Mucosa of rectum (tissue), 2 donors: ENCODE measurements at regions not wholly inside any gene's neighbourhood (a gene's known extent, or its start where the extent isn't known, plus 50 kb on each side); places are given as distances from the start of the nearest gene placed in this dataset.

Experiments
- H3K27ac ChIP-seq, 2 donors: one replicate each; pipeline ENCODE4 v1.7.0; 2013; ENCODE audit warnings: inconsistent platforms in 2 of 2, low read depth in 2 of 2, low read length in 2 of 2
- H3K27me3 ChIP-seq, 2 donors: one replicate each; pipeline ENCODE4 v1.7.0; 2013; ENCODE audit warnings: low read length in 2 of 2; ENCODE audit not compliant: control insufficient read depth in 2 of 2, insufficient read depth in 2 of 2
- H3K36me3 ChIP-seq, 2 donors: one replicate each; pipeline ENCODE4 v1.7.0; 2013; ENCODE audit warnings: low read length in 2 of 2; ENCODE audit not compliant: control insufficient read depth in 2 of 2, insufficient read depth in 2 of 2
- H3K4me1 ChIP-seq, 2 donors: one replicate each; pipeline ENCODE4 v1.7.0; 2013; ENCODE audit warnings: low read length in 2 of 2, mild to moderate bottlenecking in 1 of 2; ENCODE audit not compliant: control insufficient read depth in 2 of 2, insufficient read depth in 2 of 2
- H3K4me3 ChIP-seq, 2 donors: one replicate each; pipeline ENCODE4 v1.7.0; 2013; ENCODE audit warnings: low read length in 2 of 2
- H3K9ac ChIP-seq, 2 donors: one replicate each; pipeline ENCODE4 v1.7.0; 2013; ENCODE audit warnings: low read length in 2 of 2, low read depth in 1 of 2, mild to moderate bottlenecking in 1 of 2
- H3K9me3 ChIP-seq, 2 donors: one replicate each; pipeline ENCODE4 v1.7.0; 2013; ENCODE audit warnings: low read length in 2 of 2; ENCODE audit not compliant: control insufficient read depth in 2 of 2
- donor health status: healthy.
- donor health status: Normal muscosa, but diverticular disease.

DNA sequence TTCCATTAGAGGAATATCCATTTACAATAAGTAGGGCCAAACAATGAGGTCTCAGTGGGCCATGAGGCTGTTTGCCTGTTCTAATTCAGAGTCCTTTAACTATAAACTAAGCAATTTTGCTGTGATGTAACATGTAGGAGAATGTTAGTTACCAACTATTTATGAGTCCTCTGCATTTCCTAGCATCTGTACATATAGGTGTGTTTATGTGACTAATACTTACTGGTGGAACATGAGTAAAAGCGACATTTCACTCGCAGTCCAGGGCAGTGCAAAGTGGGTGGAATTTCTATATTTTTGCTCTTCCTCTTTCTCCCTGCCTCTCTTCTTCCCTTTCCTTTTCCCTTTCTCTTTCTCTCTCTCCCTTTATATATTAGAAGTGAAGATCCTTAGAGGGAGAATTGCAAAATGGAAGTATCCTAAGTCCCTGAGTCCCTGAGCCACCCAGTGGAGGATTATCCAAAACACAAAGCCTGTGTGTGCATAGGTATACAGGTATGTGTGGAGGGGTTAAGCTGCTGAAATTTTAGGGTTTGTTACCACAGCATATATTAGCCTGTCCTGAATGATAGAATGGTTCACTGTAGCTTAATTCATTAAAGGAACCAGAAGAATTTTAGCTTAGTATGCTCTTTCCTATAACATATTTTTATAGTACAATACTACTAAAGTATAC lies 487.0 kb upstream of the FANCL start:
- Histone ChIP-seq H3K9ac (no peak overlapping the region), H3K36me3 (no peaks in the 10 kb centered on the region), H3K9me3 (no peaks in the 10 kb centered on the region), H3K4me3 (no peak overlapping the region), H3K27me3 (no peaks in the 10 kb centered on the region), H3K27ac (no peak overlapping the region), H3K4me1 (no peaks in the 10 kb centered on the region)

DNA sequence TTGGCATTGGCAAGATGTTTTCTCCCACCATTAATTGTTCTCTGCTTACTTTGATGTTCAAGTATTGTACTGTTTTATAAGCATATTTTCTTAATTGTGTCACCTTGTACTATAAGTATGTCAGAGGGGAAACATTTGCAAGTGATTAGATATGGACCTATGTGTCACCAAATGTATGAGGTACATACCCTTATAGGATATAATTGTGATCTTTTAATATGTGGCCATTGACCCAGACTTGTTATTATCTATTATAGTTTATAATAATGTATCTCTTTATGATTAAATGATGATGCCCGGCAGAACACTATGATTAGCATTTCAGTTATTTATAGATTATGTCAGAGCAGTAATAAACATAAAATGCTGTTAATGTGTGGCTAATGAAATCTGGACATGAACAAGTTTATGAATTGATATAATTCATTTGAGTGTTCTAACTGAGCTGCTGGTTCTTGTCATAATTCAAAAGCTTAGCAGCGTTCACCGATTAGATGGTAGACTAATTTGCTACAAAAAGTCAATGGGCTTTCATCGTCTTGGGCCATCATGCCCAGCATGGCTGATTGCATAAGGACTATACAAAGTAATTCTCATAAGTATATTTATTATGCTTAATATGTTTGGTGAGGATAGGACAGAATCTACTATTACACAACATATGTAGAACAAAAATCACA lies 480.9 kb upstream of the FANCL start:
- no peaks in the 10 kb centered on the region for H3K36me3 ChIP-seq
- no peaks in the 10 kb centered on the region for H3K4me1 ChIP-seq
- H3K4me3 ChIP-seq, result no peak overlapping the region
- H3K27ac ChIP-seq, result no peak overlapping the region
- H3K27me3 ChIP-seq, result no peaks in the 10 kb centered on the region
- H3K9ac ChIP-seq, result no peak overlapping the region
- H3K9me3 ChIP-seq, result no peaks in the 10 kb centered on the region

DNA sequence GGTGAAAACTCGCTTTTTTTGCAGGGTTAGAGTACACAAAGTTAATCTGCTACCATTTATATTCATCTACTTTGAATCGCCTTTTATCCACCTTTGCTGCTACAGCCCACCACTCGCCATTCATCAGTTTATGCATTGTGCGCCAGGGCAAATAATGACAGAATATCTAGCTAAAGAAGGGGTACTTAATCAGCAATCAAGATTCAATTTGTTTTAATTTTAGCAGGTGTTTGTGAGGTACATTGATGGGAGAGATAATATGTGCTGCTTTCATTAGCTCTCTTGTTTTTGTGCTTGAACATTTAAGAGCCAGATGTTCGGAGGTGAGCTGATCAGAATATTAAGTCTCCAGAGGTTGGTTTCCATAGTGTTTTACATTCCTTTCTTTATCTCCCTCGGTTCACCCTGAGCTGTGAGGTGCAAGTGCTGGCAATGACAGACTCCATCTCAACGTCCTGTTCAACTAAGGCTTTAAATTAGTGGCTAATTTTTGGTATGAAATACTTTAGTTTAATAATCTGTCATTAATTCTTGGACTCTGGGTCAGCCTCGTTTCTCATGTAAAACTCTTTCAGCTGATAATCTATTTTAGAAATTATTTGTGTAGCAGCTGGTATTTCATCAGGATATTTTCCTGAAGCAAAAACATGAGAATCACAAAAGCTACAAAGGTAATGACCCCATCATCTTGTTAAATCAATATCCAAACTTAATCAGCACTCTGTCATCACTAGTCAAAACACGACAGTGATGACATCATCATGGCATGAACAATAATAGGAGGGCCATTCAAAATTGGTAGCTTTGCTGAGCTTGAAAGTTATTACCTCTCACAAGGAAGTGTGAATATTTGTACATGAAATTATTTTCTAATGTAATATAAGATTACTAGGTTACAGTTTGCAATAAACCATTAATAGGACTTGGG lies 479.9 kb upstream of the FANCL start:
- Histone ChIP-seq H3K36me3 (no peaks in the 10 kb centered on the region), H3K4me1 (no peaks in the 10 kb centered on the region), H3K27ac (no peak overlapping the region), H3K9ac (no peak overlapping the region), H3K9me3 (no peaks in the 10 kb centered on the region), H3K4me3 (no peak overlapping the region), H3K27me3 (no peaks in the 10 kb centered on the region)

DNA sequence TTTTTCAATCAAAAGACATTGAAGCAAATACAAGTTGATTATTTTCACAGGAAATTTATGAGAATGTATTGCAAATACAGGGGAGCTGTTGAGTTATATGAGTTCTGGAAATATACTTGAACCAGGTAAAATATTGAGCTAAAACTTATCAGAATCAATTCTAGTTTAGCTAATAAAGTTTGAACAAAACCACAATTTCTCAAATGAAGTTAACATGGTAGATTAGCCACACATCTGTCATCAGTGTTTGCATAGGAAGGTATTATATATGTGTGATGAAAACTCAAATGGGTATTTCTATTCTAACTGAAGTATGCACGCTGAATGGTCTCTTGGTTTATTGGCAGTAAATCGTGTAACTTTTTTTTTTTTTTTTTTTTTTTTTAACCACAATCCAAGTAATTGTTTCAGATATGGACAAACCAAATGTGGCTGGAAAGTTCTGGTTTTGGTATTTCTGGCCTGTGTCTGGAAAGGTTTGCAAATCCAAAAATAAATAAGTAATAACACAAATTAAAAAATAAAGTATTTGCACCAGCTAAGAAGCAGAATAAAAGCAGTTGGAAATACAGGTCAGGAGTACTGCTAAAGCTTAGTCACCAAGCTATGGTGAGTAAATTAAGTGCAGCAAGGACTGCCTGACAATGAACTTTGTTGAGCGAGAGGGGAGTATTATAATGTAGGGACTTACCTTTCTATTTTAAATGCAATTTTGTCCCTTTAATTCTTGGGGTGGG lies 479.1 kb upstream of the FANCL start:
- Histone ChIP-seq H3K4me3 (no peak overlapping the region), H3K9ac (no peak overlapping the region), H3K9me3 (no peaks in the 10 kb centered on the region), H3K4me1 (no peaks in the 10 kb centered on the region), H3K27ac (no peak overlapping the region), H3K36me3 (no peaks in the 10 kb centered on the region), H3K27me3 (no peaks in the 10 kb centered on the region)

DNA sequence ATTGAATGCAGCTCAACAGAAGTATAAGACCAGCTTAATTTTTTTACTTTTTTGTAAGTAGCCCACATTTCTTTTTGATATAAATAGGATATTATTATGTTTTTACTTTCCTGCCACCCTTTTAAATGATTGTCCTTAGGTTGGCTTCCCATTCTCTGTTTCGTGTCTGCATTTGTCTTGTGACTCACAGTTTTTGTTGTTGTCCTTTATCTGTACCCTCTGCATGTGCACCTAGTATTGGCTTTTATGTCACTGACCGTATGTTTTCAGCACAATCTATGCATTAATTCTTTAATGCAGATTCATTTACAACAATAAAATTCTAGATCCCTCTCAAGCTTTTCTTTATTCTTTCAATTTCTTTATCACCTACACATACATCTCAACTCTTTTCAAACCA lies 474.2 kb upstream of the FANCL start:
- Histone ChIP-seq H3K27me3 (no peaks in the 10 kb centered on the region), H3K9me3 (no peaks in the 10 kb centered on the region), H3K9ac (no peak overlapping the region), H3K36me3 (no peaks in the 10 kb centered on the region), H3K27ac (no peak overlapping the region), H3K4me3 (no peak overlapping the region), H3K4me1 (no peaks in the 10 kb centered on the region)

DNA sequence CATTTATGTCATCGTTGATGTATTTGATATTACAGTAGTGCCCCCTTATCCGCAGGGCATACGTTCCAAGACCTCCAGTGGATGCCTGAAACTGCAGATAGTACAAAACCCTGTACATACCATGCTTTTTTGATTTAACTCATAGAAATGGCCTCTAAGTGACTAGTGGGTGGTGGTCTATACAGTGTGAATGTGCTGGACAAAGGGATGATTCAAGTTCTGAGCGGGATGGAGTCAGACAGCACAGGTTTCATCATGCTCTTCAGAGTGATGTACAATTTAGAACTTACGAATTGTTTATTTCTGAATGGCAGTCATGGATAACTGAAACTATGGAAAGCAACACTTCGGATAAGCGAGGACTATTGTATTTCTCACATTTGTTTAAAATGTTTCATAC lies 473.1 kb upstream of the FANCL start:
- Histone ChIP-seq H3K9ac (no peak overlapping the region), H3K4me1 (no peaks in the 10 kb centered on the region), H3K4me3 (no peak overlapping the region), H3K9me3 (no peaks in the 10 kb centered on the region), H3K36me3 (no peaks in the 10 kb centered on the region), H3K27me3 (no peaks in the 10 kb centered on the region), H3K27ac (no peak overlapping the region)

DNA sequence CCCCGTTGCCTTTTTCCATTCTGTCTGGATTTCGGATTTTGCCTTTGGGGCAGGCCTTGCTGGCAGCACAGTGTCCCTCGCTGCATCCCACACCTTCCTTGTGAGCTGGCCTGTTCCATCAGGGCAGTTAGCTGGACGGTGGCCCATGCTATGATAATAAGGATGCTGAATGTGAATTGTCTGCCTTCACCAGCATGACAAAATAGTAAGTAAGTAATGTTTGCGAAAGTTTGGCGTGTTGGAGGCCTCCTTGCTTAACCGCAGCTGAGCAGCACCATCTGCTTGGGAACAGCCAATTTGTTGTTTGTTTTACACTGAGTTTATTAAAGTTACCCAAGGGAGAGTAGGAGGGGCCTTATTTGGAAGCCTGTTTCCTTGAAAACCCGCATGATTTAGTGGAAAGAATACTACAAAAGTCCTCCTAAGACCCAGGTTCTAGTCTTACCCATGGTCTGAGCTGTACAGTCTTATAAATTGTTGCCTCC lies 469.7 kb upstream of the FANCL start:
- no peaks in the 10 kb centered on the region for H3K27me3 ChIP-seq
- H3K9ac ChIP-seq, result no peak overlapping the region
- H3K4me3 ChIP-seq, result no peak overlapping the region

DNA sequence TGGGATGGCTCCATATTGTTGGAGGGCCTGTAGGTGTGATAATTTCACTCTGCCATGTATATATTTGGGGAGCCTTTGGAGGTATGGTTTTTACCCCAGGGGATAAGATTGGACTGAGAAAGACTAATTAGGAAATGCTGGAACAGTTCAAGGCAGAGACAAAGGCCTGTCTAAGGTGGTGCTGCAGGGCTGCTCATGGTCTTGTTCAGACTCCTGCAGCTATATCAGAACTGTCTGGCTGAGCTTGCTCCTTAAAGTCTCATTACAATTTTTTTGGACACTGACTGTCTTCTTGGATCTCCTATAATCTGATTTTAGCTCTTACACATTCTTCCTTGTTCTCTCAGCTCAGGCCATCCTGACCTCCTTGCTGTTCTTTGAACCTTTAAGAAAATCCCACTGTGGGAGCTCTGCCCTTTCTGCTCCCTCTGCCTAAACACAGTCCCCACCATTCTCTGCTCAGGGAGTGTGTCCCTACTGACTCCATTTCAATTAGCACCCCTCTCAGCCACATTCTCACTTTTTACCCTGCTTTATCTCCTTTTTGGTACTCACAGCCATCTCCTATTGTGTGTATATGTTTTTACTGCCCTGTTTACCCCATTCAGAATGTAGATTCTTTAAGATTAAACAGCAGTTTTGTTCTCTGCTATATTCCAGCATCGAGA lies 468.7 kb upstream of the FANCL start:
- H3K27me3 ChIP-seq, result no peaks in the 10 kb centered on the region
- no peak overlapping the region for H3K27ac ChIP-seq
- no peak overlapping the region for H3K9ac ChIP-seq
- H3K36me3 ChIP-seq, result no peaks in the 10 kb centered on the region
- H3K9me3 ChIP-seq, result no peaks in the 10 kb centered on the region
- H3K4me3 ChIP-seq, result no peak overlapping the region
- no peaks in the 10 kb centered on the region for H3K4me1 ChIP-seq

More for the DNA sequence above, 469.7 kb upstream of the FANCL start:
- Histone ChIP-seq H3K36me3 (no peaks in the 10 kb centered on the region), H3K27ac (no peak overlapping the region), H3K9me3 (no peaks in the 10 kb centered on the region), H3K4me1 (no peaks in the 10 kb centered on the region)

DNA sequence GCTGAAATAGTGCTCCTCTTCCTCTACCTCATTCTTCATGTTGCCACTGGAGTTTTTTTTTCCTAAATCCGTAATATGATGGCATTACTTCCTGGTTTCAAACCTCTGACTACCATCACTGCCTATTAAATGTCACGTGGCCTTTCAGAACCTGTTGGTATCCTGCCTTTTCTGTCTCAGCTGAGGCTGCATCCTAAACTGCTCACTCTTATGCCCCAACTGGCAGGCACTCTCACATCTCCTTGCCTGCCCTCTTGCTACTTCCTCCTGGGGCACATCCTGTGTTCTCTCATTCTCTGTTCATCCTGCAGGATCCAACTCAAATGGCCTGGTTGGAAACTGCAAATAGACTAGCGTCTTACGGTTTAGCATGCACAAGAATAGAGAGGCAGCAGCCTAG lies 468.1 kb upstream of the FANCL start:
- H3K27me3 ChIP-seq, result no peaks in the 10 kb centered on the region
- H3K9me3 ChIP-seq, result no peaks in the 10 kb centered on the region
- no peaks in the 10 kb centered on the region for H3K4me1 ChIP-seq
- no peaks in the 10 kb centered on the region for H3K36me3 ChIP-seq
- no peak overlapping the region for H3K9ac ChIP-seq
- H3K27ac ChIP-seq, result no peak overlapping the region
- H3K4me3 ChIP-seq, result no peak overlapping the region
